ENCODE measurements at regions not wholly inside any gene's neighbourhood (a gene's known extent, or its start where the extent isn't known, plus 50 kb on each side); places are given as distances from the start of the nearest gene placed in this dataset.

DNA sequence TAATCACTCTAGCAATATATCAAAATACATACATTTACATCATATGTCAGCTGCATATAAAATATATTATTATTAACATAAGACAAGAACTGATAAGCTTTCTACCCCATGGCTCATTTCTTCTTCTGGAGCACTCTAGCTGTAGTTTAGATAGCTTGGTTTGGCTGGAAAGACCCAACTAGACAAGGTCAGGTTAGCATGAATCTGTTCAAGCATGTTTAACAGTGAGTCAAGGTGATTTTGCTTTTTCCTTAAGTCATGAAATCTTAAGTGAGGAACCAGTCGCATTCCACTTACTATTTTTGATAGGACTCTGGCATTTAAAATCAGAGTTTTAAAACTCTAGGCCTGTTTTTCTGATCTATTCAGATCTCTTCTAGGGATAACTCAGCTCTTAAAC, 157.0 kb upstream of the PDGFD start:
- TF ChIP-seq EP300 (IDR thresholded peaks at IDR 0.05) (no peak), CTCF (IDR thresholded peaks at IDR 0.05) (no peak), POLR2A (IDR thresholded peaks at IDR 0.05) (no peak), POLR2AphosphoS5 (IDR thresholded peaks at IDR 0.05) (no peak)
- H3K9me3 ChIP-seq, result no peaks in the 10 kb centered on the region
- H3K27me3 ChIP-seq, result no peaks in the 10 kb centered on the region
- H3K4me3 ChIP-seq, result no peak overlapping the region
- no peaks in the 10 kb centered on the region for H3K36me3 ChIP-seq
- no peak for DNase-seq
- no peak for ATAC-seq (ENCODE audit: low FRiP score in 2 of 2)
- no peak overlapping the region for H3K27ac ChIP-seq
- WGBS, 2 donors, result 91 to 97% methylated on average over 1 of the region's 1 CpG
- H3K4me1 ChIP-seq, result no peaks in the 10 kb centered on the region

- Histone ChIP-seq H3K27me3 (no peaks in the 10 kb centered on the region), H3K4me1 (no peaks in the 10 kb centered on the region), H3K36me3 (no peaks in the 10 kb centered on the region), H3K9me3 (no peaks in the 10 kb centered on the region), H3K4me3 (no peak overlapping the region), H3K27ac (no peak overlapping the region)
- DNase-seq (no peak), ATAC-seq (ENCODE audit: low FRiP score in 2 of 2) (no peak)
- no peak for TF ChIP-seq POLR2AphosphoS5 (IDR thresholded peaks at IDR 0.05)
- no peak for TF ChIP-seq CTCF (IDR thresholded peaks at IDR 0.05)
- no peak for TF ChIP-seq POLR2A (IDR thresholded peaks at IDR 0.05)
- TF ChIP-seq EP300 (IDR thresholded peaks at IDR 0.05), result no peak
Measured at GRCh38 chr11:104320097-104320496, 156.2 kb upstream of the PDGFD start.

DNA sequence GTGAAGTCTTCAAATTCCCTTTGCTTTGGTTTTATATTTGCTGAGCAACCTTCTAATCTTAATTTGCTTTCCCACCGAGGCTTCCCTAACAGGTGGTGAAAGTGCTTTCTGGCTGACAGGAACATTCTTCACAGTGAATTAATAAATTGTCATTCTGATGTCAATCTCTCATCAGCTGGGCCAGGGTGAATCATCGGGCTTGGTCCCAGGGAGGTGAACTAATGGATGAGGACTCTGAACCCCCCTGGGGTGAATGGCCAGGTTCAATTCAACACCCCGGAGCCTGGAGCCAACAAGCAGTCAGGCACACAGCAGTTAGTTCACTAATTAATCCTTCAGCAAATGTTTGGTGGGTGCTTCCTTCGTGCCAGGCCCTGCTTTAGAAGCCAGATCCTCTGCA, 155.4 kb upstream of the PDGFD start:
- ATAC-seq (ENCODE audit: low FRiP score in 2 of 2), result no peak
- Histone ChIP-seq H3K36me3 (no peaks in the 10 kb centered on the region), H3K4me1 (no peaks in the 10 kb centered on the region), H3K27ac (no peak overlapping the region), H3K4me3 (no peak overlapping the region), H3K27me3 (no peaks in the 10 kb centered on the region), H3K9me3 (no peaks in the 10 kb centered on the region)
- TF ChIP-seq POLR2A (IDR thresholded peaks at IDR 0.05) (no peak), CTCF (IDR thresholded peaks at IDR 0.05) (no peak), POLR2AphosphoS5 (IDR thresholded peaks at IDR 0.05) (no peak), EP300 (IDR thresholded peaks at IDR 0.05) (no peak)
- 78 to 85% methylated on average over 3 to 4 of the region's 4 CpGs for WGBS, 2 donors
- DNase-seq, result no peak

DNA sequence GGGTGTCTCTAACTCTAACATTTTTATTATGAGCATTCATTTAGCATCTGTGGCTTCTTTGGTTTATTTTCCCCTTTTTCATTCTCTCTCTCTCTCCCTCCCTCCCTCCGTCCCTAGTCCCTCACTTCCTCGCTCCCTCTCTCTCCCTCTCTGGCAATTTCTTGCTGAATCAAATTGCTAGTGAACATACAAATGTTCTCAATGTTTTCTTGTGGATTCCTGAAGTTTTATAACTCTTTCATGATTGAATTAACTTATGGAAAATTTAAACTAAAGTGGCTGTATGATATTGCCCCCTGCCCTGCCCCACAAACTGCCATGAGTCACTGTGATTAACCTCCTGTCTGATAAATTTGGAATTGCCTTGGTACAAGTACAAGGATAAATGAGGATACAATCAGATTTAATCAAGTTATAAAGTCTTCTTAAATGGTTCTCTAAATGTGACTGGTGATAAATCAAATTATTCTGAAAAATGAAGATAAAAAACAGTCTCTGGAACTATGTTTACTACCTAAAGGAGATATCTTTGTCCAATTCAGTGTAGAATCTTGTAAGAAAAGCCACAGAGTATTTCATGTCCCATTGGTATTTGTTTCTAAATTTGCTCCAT, 143.0 kb upstream of the PDGFD start:
- Histone ChIP-seq H3K9me3 (no peaks in the 10 kb centered on the region), H3K4me3 (no peak overlapping the region)
- ATAC-seq (ENCODE audit: low FRiP score in 2 of 2), result no peak

More for the DNA sequence above, 143.0 kb upstream of the PDGFD start:
- Histone ChIP-seq H3K27ac (no peak overlapping the region), H3K4me1 (no peaks in the 10 kb centered on the region), H3K36me3 (no peaks in the 10 kb centered on the region), H3K27me3 (no peaks in the 10 kb centered on the region)
- DNase-seq, result no peak
- 92 to 100% methylated on average over 2 of the region's 2 CpGs for WGBS, 2 donors
- TF ChIP-seq CTCF (IDR thresholded peaks at IDR 0.05), result no peak
- TF ChIP-seq EP300 (IDR thresholded peaks at IDR 0.05), result no peak
- TF ChIP-seq POLR2AphosphoS5 (IDR thresholded peaks at IDR 0.05), result no peak
- no peak for TF ChIP-seq POLR2A (IDR thresholded peaks at IDR 0.05)

Measured in upper lobe of left lung (tissue), 6 donors.